Kidney epithelial cell (primary cell): ENCODE measurements at regions not wholly inside any gene's neighbourhood (a gene's known extent, or its start where the extent isn't known, plus 50 kb on each side); places are given as distances from the start of the nearest gene placed in this dataset.

ENCODE experiments used
- DNase-seq: peaks from one replicate; pipeline ENCODE4 v3.0.0-alpha.2; 2010; ENCODE audit warnings: low read depth
- H3K27me3 ChIP-seq: 2 replicates; pipeline ENCODE4 v1.6.0; 2011; ENCODE audit warnings: low read length; ENCODE audit not compliant: control insufficient read depth, insufficient read depth
- H3K36me3 ChIP-seq: 2 replicates; pipeline ENCODE4 v1.5.1; 2011; ENCODE audit warnings: low read length; ENCODE audit not compliant: control insufficient read depth, insufficient read depth
- H3K4me3 ChIP-seq: 2 replicates; pipeline ENCODE4 v1.5.1; 2011; ENCODE audit warnings: low read depth, mild to moderate bottlenecking, control low read depth, low read length
- CTCF ChIP-seq: IDR thresholded peaks from 2 replicates; pipeline ENCODE4 v1.5.1; 2011; ENCODE audit warnings: mild to moderate bottlenecking, moderate library complexity, low read length, control low read depth, inconsistent platforms; ENCODE audit not compliant: insufficient read depth, poor library complexity, severe bottlenecking

GRCh38 chr2:120432293-120432975 is 86.5 kb downstream of the INHBB start:
- TF ChIP-seq CTCF, result no peak
- H3K36me3 ChIP-seq, result no peaks in the 10 kb centered on the region
- peaks cover 30% of the 10 kb centered on the region for H3K27me3 ChIP-seq
- DNase-seq, result no peak
- no peak overlapping the region for H3K4me3 ChIP-seq

- Histone ChIP-seq H3K4me3 (no peak overlapping the region), H3K27me3 (peaks cover 30% of the 10 kb centered on the region), H3K36me3 (no peaks in the 10 kb centered on the region)
- no peak for DNase-seq
- TF ChIP-seq CTCF, result no peak
Observed at GRCh38 chr2:120432976-120433815, 87.3 kb downstream of the INHBB start.

- H3K4me3 ChIP-seq, result no peak overlapping the region
- DNase-seq, result no peak
- TF ChIP-seq CTCF, result no peak
- H3K36me3 ChIP-seq, result no peaks in the 10 kb centered on the region
- peaks cover 30% of the 10 kb centered on the region for H3K27me3 ChIP-seq
Observed at GRCh38 chr2:120433816-120434290, 87.9 kb downstream of the INHBB start.

- H3K27me3 ChIP-seq, result peaks cover 29% of the 10 kb centered on the region
- no peak for TF ChIP-seq CTCF
- no peak overlapping the region for H3K4me3 ChIP-seq
- no peaks in the 10 kb centered on the region for H3K36me3 ChIP-seq
- DNase-seq, result no peak
Observed at GRCh38 chr2:120434492-120435308, 88.8 kb downstream of the INHBB start.

GRCh38 chr2:120435671-120436459 is 89.9 kb downstream of the INHBB start:
- H3K36me3 ChIP-seq, result no peaks in the 10 kb centered on the region
- H3K4me3 ChIP-seq, result no peak overlapping the region
- peaks cover 27% of the 10 kb centered on the region for H3K27me3 ChIP-seq
- TF ChIP-seq CTCF, result no peak
- no peak for DNase-seq
